Left ventricle myocardium inferior (tissue), 1 donor: ENCODE measurements at regions not wholly inside any gene's neighbourhood (a gene's known extent, or its start where the extent isn't known, plus 50 kb on each side); places are given as distances from the start of the nearest gene placed in this dataset.

Source experiments
- DNase-seq: peaks from one replicate; pipeline ENCODE4 v3.0.0-alpha.2; 2020
- H3K27ac ChIP-seq: fragments of 200-600 bp; replicated peaks from 2 replicates; pipeline ENCODE4 v1.8.0; 2021
- H3K27me3 ChIP-seq: fragments of 200-600 bp; 2 replicates; pipeline ENCODE4 v1.8.0; 2021; ENCODE audit warnings: low read depth
- H3K36me3 ChIP-seq: fragments of 200-600 bp; 2 replicates; pipeline ENCODE4 v1.8.0; 2021
- H3K4me1 ChIP-seq: fragments of 200-600 bp; 2 replicates; pipeline ENCODE4 v1.8.0; 2021
- H3K4me3 ChIP-seq: fragments of 200-600 bp; 2 replicates; pipeline ENCODE4 v1.8.0; 2021; ENCODE audit warnings: mild to moderate bottlenecking, moderate library complexity
- H3K9me3 ChIP-seq: fragments of 200-600 bp; replicated peaks from 2 replicates; pipeline ENCODE4 v1.8.0; 2021
- intact Hi-C: fragments of 100-400 bp; cut with micrococcal nuclease; formaldehyde crosslinking; loops from one replicate; pipeline ENCODE4 v1.11.0; 2022
- TF ChIP-seq, protein P1 (sequence below): fragments of 200-600 bp; IDR thresholded peaks from 2 replicates; pipeline ENCODE4 v1.8.0; 2021; ENCODE audit warnings: antibody characterized with exemption, mild to moderate bottlenecking, borderline replicate concordance
- donor health status: DM: no; HTN: yes; CAD: no; lungs with severe emphysema.

DNA sequence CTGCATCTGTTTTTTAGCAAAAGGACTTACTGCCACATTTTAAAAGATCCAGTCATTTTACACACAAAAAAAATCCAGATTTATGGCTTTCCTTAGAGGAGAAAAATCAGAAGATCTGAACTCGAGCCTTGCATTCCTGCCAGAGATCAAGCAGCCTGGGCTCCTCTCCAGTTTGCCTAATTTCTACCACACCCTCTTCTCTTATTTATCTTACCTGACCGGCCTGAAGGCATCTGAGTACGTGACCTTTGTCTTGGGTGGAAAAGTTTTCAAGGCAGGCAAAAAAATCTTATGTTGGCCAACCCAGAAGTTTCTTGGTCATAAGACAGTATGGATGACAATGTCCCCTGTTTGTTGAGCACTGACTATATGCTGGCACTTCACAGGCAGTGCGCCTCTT is 60.3 kb downstream of the CHRD start:
- TF ChIP-seq, protein P1, sequence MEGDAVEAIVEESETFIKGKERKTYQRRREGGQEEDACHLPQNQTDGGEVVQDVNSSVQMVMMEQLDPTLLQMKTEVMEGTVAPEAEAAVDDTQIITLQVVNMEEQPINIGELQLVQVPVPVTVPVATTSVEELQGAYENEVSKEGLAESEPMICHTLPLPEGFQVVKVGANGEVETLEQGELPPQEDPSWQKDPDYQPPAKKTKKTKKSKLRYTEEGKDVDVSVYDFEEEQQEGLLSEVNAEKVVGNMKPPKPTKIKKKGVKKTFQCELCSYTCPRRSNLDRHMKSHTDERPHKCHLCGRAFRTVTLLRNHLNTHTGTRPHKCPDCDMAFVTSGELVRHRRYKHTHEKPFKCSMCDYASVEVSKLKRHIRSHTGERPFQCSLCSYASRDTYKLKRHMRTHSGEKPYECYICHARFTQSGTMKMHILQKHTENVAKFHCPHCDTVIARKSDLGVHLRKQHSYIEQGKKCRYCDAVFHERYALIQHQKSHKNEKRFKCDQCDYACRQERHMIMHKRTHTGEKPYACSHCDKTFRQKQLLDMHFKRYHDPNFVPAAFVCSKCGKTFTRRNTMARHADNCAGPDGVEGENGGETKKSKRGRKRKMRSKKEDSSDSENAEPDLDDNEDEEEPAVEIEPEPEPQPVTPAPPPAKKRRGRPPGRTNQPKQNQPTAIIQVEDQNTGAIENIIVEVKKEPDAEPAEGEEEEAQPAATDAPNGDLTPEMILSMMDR: no peak
- peaks cover 11% of the 10 kb centered on the region for H3K9me3 ChIP-seq
- no peak for DNase-seq
- intact Hi-C loops: no loop called here
- no peak overlapping the region for H3K27ac ChIP-seq
- H3K4me1 ChIP-seq: no peaks in the 10 kb centered on the region
- peaks cover 26% of the 10 kb centered on the region for H3K27me3 ChIP-seq
- no peaks in the 10 kb centered on the region for H3K36me3 ChIP-seq
- no peak overlapping the region for H3K4me3 ChIP-seq

DNA sequence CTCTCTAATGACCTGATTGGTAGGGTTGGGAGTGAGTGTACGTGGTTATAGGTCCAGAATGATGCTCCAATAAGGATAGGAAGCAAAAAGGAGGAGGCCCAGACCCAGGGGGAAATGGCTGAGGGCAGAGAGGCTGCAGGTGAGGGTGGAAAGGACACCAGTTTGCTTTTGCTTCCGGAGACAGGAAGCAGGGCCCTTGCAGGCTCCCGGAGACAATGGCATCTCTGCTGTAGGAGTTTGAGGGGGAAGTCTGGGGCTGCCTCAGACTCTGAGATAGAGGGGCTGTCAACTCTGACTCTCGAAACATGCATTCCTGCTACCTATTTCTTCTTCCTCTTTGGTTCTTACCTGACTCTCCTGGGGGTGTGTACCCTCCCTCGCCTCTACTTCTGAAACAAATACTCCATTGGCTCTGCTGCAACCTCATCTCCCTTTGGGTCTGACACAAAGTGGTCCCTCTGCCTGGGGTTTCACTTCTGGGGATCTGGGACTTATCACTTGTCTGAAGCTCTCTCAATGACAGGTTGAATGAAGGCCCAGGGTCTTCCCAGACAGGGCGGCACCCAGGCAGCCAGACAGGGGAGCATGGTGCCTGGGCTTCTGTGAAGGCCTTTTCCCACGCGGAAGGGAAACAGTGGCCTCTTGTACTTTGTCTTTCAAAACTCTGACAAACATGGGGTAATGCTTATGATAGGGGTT is 61.5 kb downstream of the CHRD start:
- H3K36me3 ChIP-seq: no peaks in the 10 kb centered on the region
- intact Hi-C loops: no loop called here
- H3K4me1 ChIP-seq: no peaks in the 10 kb centered on the region
- H3K27ac ChIP-seq: no peak overlapping the region
- DNase-seq: no peak
- TF ChIP-seq, protein P1: no peak
- H3K9me3 ChIP-seq: peaks cover 11% of the 10 kb centered on the region
- no peak overlapping the region for H3K4me3 ChIP-seq
- H3K27me3 ChIP-seq: peaks cover 26% of the 10 kb centered on the region

DNA sequence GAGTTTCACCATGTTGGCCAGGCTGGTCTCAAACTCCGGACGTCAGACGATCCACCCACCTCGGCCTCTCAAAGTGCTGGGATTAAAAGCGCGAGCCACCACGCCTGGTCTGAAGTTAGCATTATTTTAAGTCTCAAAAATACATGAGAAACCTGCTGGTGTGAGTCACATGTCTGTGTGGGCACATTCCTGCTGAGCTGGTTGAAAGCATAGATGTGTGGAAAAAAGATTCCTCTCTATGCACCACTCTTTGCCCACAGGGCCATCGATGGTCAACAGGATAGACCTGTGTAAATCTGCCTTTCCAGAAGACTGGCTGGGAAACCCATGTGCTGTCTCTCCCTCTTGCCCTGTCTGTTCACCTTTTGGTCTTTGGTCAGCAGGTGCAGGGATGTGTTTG is 63.5 kb downstream of the CHRD start:
- TF ChIP-seq, protein P1: no peak
- no peak overlapping the region for H3K4me3 ChIP-seq
- intact Hi-C loops: no loop called here
- peaks cover 23% of the 10 kb centered on the region for H3K27me3 ChIP-seq
- no peak overlapping the region for H3K27ac ChIP-seq
- DNase-seq: no peak
- peaks cover 3% of the 10 kb centered on the region for H3K9me3 ChIP-seq
- no peaks in the 10 kb centered on the region for H3K36me3 ChIP-seq
- H3K4me1 ChIP-seq: no peaks in the 10 kb centered on the region

DNA sequence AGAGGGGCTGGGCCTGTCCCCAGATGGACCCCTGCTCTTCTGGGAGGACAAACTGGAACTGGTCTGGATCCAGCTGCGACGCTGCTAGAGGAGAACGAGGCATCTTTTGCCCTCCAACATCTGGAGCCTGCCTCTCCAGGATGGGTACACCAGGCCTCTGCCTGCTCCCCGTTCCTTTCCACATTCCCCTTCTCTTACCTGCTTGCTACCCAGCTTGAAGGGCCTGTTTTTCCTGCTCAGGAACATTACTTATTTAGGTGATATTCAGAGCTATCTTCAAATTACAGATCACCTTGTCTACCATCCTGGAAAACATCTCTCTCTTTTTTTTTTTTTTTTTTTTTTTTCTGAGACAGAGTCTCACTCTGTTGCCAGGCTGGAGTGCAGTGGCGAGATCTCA is 64.0 kb downstream of the CHRD start:
- Histone ChIP-seq H3K27me3 (peaks cover 27% of the 10 kb centered on the region), H3K36me3 (no peaks in the 10 kb centered on the region), H3K4me3 (no peak overlapping the region), H3K27ac (no peak overlapping the region), H3K9me3 (no peaks in the 10 kb centered on the region), H3K4me1 (no peaks in the 10 kb centered on the region)
- DNase-seq: no peak
- TF ChIP-seq, protein P1: no peak
- intact Hi-C loops: no loop called here

DNA sequence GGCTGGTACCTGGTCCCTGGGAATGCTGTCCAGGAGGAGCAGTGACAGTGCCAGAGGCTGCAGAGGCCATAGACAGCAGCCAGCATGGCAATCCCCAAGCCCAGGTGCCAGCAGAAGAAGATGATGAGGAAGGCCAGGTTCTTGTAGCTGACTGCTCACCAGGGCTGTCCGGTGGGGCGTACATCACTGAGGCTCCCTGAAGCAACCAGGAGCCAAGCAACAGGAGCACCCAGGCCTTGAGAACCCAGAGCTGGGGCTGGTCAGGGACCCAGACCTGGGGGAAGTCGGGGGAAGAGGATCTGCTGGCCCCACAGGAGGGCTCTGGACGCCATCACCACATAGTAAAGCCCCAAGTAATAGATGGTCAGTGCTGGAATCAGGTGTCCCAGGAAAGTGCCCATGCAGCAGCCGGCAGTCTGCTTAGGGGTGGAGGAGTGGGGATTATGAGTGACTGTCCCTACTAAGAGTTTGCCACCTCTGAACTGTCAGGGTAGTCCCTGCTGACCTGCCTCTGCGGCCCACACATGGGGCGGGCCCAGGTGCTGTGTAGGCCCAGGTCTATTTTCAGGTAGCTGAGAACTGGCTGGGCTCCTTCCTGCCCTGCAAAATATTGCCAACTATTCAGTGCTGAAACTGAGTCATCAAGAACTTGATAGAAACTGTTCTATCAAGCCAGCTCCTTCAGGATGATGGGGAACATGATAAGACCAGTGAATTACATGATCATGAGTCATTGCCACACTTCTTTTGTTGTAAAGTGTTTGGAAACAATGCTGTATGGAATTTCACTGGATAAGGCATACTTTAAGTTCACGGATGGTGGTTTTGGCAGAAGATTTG is 68.7 kb downstream of the CHRD start:
- no peaks in the 10 kb centered on the region for H3K9me3 ChIP-seq
- intact Hi-C loops: no loop called here
- TF ChIP-seq, protein P1: no peak
- H3K4me1 ChIP-seq: no peaks in the 10 kb centered on the region
- no peak overlapping the region for H3K4me3 ChIP-seq
- peaks cover 12% of the 10 kb centered on the region for H3K27me3 ChIP-seq
- DNase-seq: no peak
- no peak overlapping the region for H3K27ac ChIP-seq
- H3K36me3 ChIP-seq: no peaks in the 10 kb centered on the region
